Colonic mucosa (tissue), 4 donors: ENCODE measurements at regions not wholly inside any gene's neighbourhood (a gene's known extent, or its start where the extent isn't known, plus 50 kb on each side); places are given as distances from the start of the nearest gene placed in this dataset.
"Not testable (repeated sequence)": the region's sequence is repeated elsewhere in the genome, so short reads cannot be mapped to it uniquely, and the experiment has no call there.

Experiments
- DNase-seq: peaks from one replicate; pipeline ENCODE4 v3.0.0-alpha.2; 2020
- H3K27ac ChIP-seq: fragments of 200-600 bp; one replicate; pipeline ENCODE4 v1.8.0; 2021
- H3K27me3 ChIP-seq: fragments of 200-600 bp; one replicate; pipeline ENCODE4 v1.8.0; 2021
- H3K36me3 ChIP-seq: fragments of 200-600 bp; one replicate; pipeline ENCODE4 v1.8.0; 2021
- H3K4me1 ChIP-seq: fragments of 200-600 bp; one replicate; pipeline ENCODE4 v1.8.0; 2021; ENCODE audit warnings: mild to moderate bottlenecking
- H3K4me3 ChIP-seq: fragments of 200-600 bp; one replicate; pipeline ENCODE4 v1.8.0; 2021
- H3K9ac ChIP-seq, 2 donors: one replicate each; pipeline ENCODE4 v1.7.0; 2013; ENCODE audit warnings: control low read depth in 2 of 2, low read depth in 2 of 2, low read length in 2 of 2
- H3K9me3 ChIP-seq: fragments of 200-600 bp; one replicate; pipeline ENCODE4 v1.8.0; 2021
- CTCF ChIP-seq: fragments of 200-600 bp; IDR thresholded peaks from one replicate; pipeline ENCODE4 v1.8.0; 2022; ENCODE audit warnings: antibody characterized with exemption, mild to moderate bottlenecking
- intact Hi-C: fragments of 100-400 bp; cut with DNase I; formaldehyde crosslinking; loops from one replicate; pipeline ENCODE4 v1.14.1; 2022
- donor health status: healthy.
- donor health status: DM: no; HTN: no; CAD: no.
- donor health status: DM: no; HTN: no; CAD: no.

- no peaks in the 10 kb centered on the region for H3K9me3 ChIP-seq
- H3K27ac ChIP-seq = no peak overlapping the region
- DNase-seq = no peak
- no peak for TF ChIP-seq CTCF
- H3K27me3 ChIP-seq = no peaks in the 10 kb centered on the region
- H3K9ac ChIP-seq = no peak overlapping the region
- H3K36me3 ChIP-seq = no peaks in the 10 kb centered on the region
- intact Hi-C loops = no loop called here
- no peak overlapping the region for H3K4me3 ChIP-seq
- H3K4me1 ChIP-seq = no peaks in the 10 kb centered on the region
These were observed 109.7 kb upstream of the ARX start for GRCh38 chrX:25125483-25125882.

GRCh38 chrX:25124391-25124790 is 108.6 kb upstream of the ARX start:
- no peak overlapping the region for H3K4me3 ChIP-seq
- H3K9me3 ChIP-seq = no peaks in the 10 kb centered on the region
- TF ChIP-seq CTCF = no peak
- H3K4me1 ChIP-seq = no peaks in the 10 kb centered on the region
- no peak overlapping the region for H3K27ac ChIP-seq
- H3K36me3 ChIP-seq = no peaks in the 10 kb centered on the region
- H3K9ac ChIP-seq = no peak overlapping the region
- DNase-seq = no peak
- intact Hi-C loops = no loop called here
- no peaks in the 10 kb centered on the region for H3K27me3 ChIP-seq

GRCh38 chrX:25112156-25112555 is 96.4 kb upstream of the ARX start:
- H3K4me3 ChIP-seq = no peak overlapping the region
- no peaks in the 10 kb centered on the region for H3K36me3 ChIP-seq
- H3K4me1 ChIP-seq = no peaks in the 10 kb centered on the region
- no peaks in the 10 kb centered on the region for H3K9me3 ChIP-seq
- no peak overlapping the region for H3K27ac ChIP-seq
- H3K27me3 ChIP-seq = no peaks in the 10 kb centered on the region
- TF ChIP-seq CTCF = no peak
- intact Hi-C loops = no loop called here
- DNase-seq = no peak
- H3K9ac ChIP-seq = no peak overlapping the region

DNA sequence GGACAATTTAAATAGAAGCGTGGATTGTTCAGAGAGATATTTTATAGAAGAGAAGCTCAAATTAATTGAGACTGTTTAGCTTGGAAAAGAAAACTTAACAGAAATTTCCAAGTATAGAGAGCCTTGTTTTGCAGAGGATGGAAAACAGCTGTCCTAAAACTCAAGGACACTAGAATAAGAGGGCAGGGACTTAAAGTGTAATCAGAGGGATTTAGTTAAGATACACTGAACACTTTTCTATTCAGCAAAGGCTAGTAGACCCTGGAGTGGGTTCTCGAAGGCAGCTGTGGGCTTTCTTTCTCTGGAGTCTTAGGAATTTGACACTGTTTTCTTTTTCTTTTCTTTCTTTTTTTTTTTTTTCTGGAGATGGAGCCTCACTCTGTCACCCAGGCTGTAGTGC is 92.7 kb upstream of the ARX start:
- intact Hi-C loops = no loop called here
- no peak for TF ChIP-seq CTCF
- H3K4me1 ChIP-seq = no peaks in the 10 kb centered on the region
- H3K4me3 ChIP-seq = no peak overlapping the region
- H3K9ac ChIP-seq = no peak overlapping the region
- no peak for DNase-seq
- H3K9me3 ChIP-seq = no peaks in the 10 kb centered on the region
- H3K27me3 ChIP-seq = no peaks in the 10 kb centered on the region
- H3K27ac ChIP-seq = no peak overlapping the region
- H3K36me3 ChIP-seq = no peaks in the 10 kb centered on the region

DNA sequence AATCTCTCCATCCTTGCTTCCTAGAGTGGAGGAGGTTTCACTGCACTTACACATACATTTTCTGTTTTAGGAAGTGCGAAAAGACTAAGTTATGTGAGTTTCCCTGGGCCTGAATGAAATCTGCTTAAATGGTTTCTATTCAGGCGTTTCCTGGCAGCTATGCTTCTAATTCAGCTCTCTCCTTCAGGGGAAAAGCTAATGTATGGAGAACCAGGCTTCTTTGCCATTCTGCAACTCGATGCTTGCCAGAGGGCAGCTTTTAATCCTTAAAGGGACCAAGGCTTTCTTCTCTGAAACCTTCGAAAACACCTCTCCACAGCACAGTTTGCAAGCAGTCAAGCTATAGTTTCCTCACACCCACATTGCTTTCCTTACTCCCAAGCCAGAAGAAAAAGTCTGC is 89.5 kb upstream of the ARX start:
- DNase-seq = no peak
- Histone ChIP-seq H3K9me3 (no peaks in the 10 kb centered on the region), H3K27ac (no peak overlapping the region), H3K9ac (no peak overlapping the region), H3K36me3 (no peaks in the 10 kb centered on the region), H3K4me1 (no peaks in the 10 kb centered on the region), H3K4me3 (no peak overlapping the region), H3K27me3 (no peaks in the 10 kb centered on the region)
- TF ChIP-seq CTCF = no peak
- intact Hi-C loops = no loop called here

GRCh38 chrX:25096522-25097045 is 80.8 kb upstream of the ARX start:
- no peak for DNase-seq
- Histone ChIP-seq H3K9ac (no peak overlapping the region), H3K4me3 (no peak overlapping the region), H3K27me3 (no peaks in the 10 kb centered on the region), H3K27ac (no peak overlapping the region), H3K4me1 (no peaks in the 10 kb centered on the region), H3K36me3 (no peaks in the 10 kb centered on the region), H3K9me3 (no peaks in the 10 kb centered on the region)
- TF ChIP-seq CTCF = no peak
- intact Hi-C loops = no loop called here

GRCh38 chrX:25091152-25091551 is 75.4 kb upstream of the ARX start:
- intact Hi-C loops, H3K36me3 ChIP-seq, H3K27me3 ChIP-seq, H3K4me3 ChIP-seq, H3K27ac ChIP-seq, DNase-seq, H3K4me1 ChIP-seq, H3K9me3 ChIP-seq, H3K9ac ChIP-seq: not testable (repeated sequence)
